HG03432 (cell line): ENCODE measurements at regions not wholly inside any gene's neighbourhood (a gene's known extent, or its start where the extent isn't known, plus 50 kb on each side); places are given as distances from the start of the nearest gene placed in this dataset.

Experiments used
- ATAC-seq: cut with Tn5 transposase; IDR thresholded peaks from one replicate; pipeline ENCODE4 v1.9.1; 2021; ENCODE audit warnings: mild to moderate bottlenecking, moderate library complexity; ENCODE audit not compliant: unreplicated experiment

DNA sequence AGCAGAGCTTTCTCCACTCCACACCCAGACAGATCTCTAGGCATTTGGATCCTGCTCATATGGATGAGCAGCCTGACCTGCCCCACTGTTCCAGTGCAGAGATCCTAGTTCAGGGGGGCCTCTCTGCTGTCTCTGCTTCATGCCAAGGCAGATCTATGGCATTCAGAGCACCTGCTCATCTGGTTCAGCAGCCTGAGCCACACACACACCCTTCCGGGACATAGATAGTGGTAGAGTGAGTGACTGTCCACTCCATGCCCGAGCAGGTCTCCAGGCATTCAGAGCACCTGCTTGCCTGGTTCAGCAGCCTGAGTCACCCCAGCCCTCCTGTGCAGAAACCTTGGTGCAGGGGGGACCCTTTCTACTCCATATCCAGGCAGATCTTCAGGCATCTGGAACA lies 54.3 kb upstream of the ZNF800 start:
- no peak for ATAC-seq
